ENCODE measurements at regions not wholly inside any gene's neighbourhood (a gene's known extent, or its start where the extent isn't known, plus 50 kb on each side); places are given as distances from the start of the nearest gene placed in this dataset.

GRCh38 chr4:128670513-128670912 lies 139.0 kb upstream of the JADE1 start:
- DNase-seq = no peak
- Histone ChIP-seq H3K4me3 (no peak overlapping the region), H3K27ac (no peak overlapping the region), H3K36me3 (no peaks in the 10 kb centered on the region), H3K27me3 (no peaks in the 10 kb centered on the region), H3K9me3 (no peaks in the 10 kb centered on the region), H3K4me1 (no peaks in the 10 kb centered on the region)
- WGBS, 5 donors = 55 to 71% (median 66%) methylated on average over 4 of the region's 4 CpGs
- TF ChIP-seq POLR2A (IDR thresholded peaks at IDR 0.05) (no peak), POLR2AphosphoS5 (IDR thresholded peaks at IDR 0.05) (no peak), CTCF (IDR thresholded peaks at IDR 0.05) (no peak), EP300 (IDR thresholded peaks at IDR 0.05) (no peak)
- intact Hi-C loops (cut with DNase I; ENCODE audit: low total_unique reads) = no loop called here

GRCh38 chr4:128668566-128668965 lies 140.9 kb upstream of the JADE1 start:
- intact Hi-C loops (cut with DNase I; ENCODE audit: low total_unique reads) = no loop called here
- TF ChIP-seq EP300 (IDR thresholded peaks at IDR 0.05) (no peak), POLR2A (IDR thresholded peaks at IDR 0.05) (no peak), CTCF (IDR thresholded peaks at IDR 0.05) (no peak)
- Histone ChIP-seq H3K4me3 (no peak overlapping the region), H3K9me3 (no peaks in the 10 kb centered on the region), H3K27ac (no peak overlapping the region), H3K36me3 (no peaks in the 10 kb centered on the region), H3K27me3 (no peaks in the 10 kb centered on the region), H3K4me1 (peaks cover 0 to 4% (median 0%) of the 10 kb centered on the region in 4 donors)
- DNase-seq = no peak
- WGBS, 5 donors = 85 to 91% (median 87%) methylated on average over 5 of the region's 5 CpGs

- Histone ChIP-seq H3K4me1 (peaks cover 0 to 23% (median 6%) of the 10 kb centered on the region in 4 donors), H3K27me3 (no peaks in the 10 kb centered on the region), H3K36me3 (no peaks in the 10 kb centered on the region), H3K27ac (no peak overlapping the region), H3K9me3 (no peaks in the 10 kb centered on the region), H3K4me3 (no peak overlapping the region)
- no peak for DNase-seq
- 73 to 98% (median 92%) methylated on average over 2 of the region's 2 CpGs for WGBS, 5 donors
- no peak for TF ChIP-seq POLR2A (IDR thresholded peaks at IDR 0.05)
- no peak for TF ChIP-seq CTCF (IDR thresholded peaks at IDR 0.05)
- intact Hi-C loops (cut with DNase I; ENCODE audit: low total_unique reads) = no loop called here
These were observed 144.0 kb upstream of the JADE1 start for GRCh38 chr4:128665514-128665913.

- H3K27me3 ChIP-seq = no peaks in the 10 kb centered on the region
- no peak overlapping the region for H3K4me3 ChIP-seq
- intact Hi-C loops (cut with DNase I; ENCODE audit: low total_unique reads) = no loop called here
- DNase-seq = peak; percentile 59
- no peak overlapping the region for H3K27ac ChIP-seq
- peaks cover 0 to 44% (median 17%) of the 10 kb centered on the region in 4 donors for H3K4me1 ChIP-seq
- H3K9me3 ChIP-seq = no peaks in the 10 kb centered on the region
- 33 to 59% (median 52%) methylated on average over 3 of the region's 3 CpGs for WGBS, 5 donors
- TF ChIP-seq POLR2AphosphoS5 (IDR thresholded peaks at IDR 0.05) = no peak
- no peak for TF ChIP-seq EP300 (IDR thresholded peaks at IDR 0.05)
- no peak for TF ChIP-seq POLR2A (IDR thresholded peaks at IDR 0.05)
- TF ChIP-seq CTCF (IDR thresholded peaks at IDR 0.05) = no peak
- H3K36me3 ChIP-seq = no peaks in the 10 kb centered on the region
These were observed 146.2 kb upstream of the JADE1 start for GRCh38 chr4:128663325-128663724.
